ENCODE measurements at regions not wholly inside any gene's neighbourhood (a gene's known extent, or its start where the extent isn't known, plus 50 kb on each side); places are given as distances from the start of the nearest gene placed in this dataset.
"Not testable (repeated sequence)": the region's sequence is repeated elsewhere in the genome, so short reads cannot be mapped to it uniquely, and the experiment has no call there.

GRCh38 chr15:92804610-92804936 lies 95.6 kb upstream of the CHD2 start:
- not testable (repeated sequence) for TF ChIP-seq CTCF (IDR thresholded peaks at IDR 0.05); ZFX (IDR thresholded peaks at IDR 0.05; ENCODE audit: borderline replicate concordance)

All from 22Rv1 (cell line).